ENCODE measurements at regions not wholly inside any gene's neighbourhood (a gene's known extent, or its start where the extent isn't known, plus 50 kb on each side); places are given as distances from the start of the nearest gene placed in this dataset.

- Mint-ChIP-seq H3K9me3 (no peaks in the 10 kb centered on the region), H3K36me3 (no peaks in the 10 kb centered on the region), H3K4me3 (no peak overlapping the region), H3K27me3 (peaks cover 0 to 3% of the 10 kb centered on the region in 2 donors), H3K4me1 (no peaks in the 10 kb centered on the region), H3K27ac (no peak overlapping the region)
- Histone ChIP-seq H3K27ac (ENCODE audit: low read length) (no peak overlapping the region), H3K4me3 (ENCODE audit: control insufficient read depth in 1 of 2, extremely low read depth in 1 of 2, low read length in 1 of 2) (no peak overlapping the region), H3K27me3 (replicated peaks in 1 of 2; ENCODE audit: control insufficient read depth in 2 of 2, extremely low read depth in 1 of 2, insufficient read depth in 2 of 2, low read length in 1 of 2) (no peaks in the 10 kb centered on the region), H3K36me3 (ENCODE audit: control insufficient read depth in 2 of 2, extremely low read depth in 1 of 2, insufficient read depth in 1 of 2, low read length in 1 of 2) (no peaks in the 10 kb centered on the region), H3K9me3 (no peaks in the 10 kb centered on the region), H3K4me1 (ENCODE audit: control insufficient read depth in 1 of 2, extremely low read depth in 1 of 2, insufficient read depth in 2 of 2, low read length in 2 of 2) (no peaks in the 10 kb centered on the region)
- no peak for ATAC-seq (replicated peaks in 1 of 4)
- ChIA-PET CTCF (interaction anchor here in 1 of 2 donors (0.6 kb wide), 1 partner anchor 259 kb away, joined by 3 read pairs; no protein-coding TSS in a partner anchor), POLR2A (no interaction called here)
- no CpG with 5 or more reads among the region's 3 CpGs for WGBS (ENCODE audit: insufficient coverage)
- no peak for DNase-seq
These were observed 379.9 kb upstream of the DMAC1 start for GRCh38 chr9:8179381-8180053.

GRCh38 chr9:8172000-8172399 is 372.4 kb upstream of the DMAC1 start:
- no peaks in the 10 kb centered on the region for H3K4me1 Mint-ChIP-seq
- no peak overlapping the region for H3K27ac Mint-ChIP-seq
- no peak for ATAC-seq (replicated peaks in 1 of 4)
- Histone ChIP-seq H3K27ac (ENCODE audit: low read length) (no peak overlapping the region), H3K36me3 (ENCODE audit: control insufficient read depth in 2 of 2, extremely low read depth in 1 of 2, insufficient read depth in 1 of 2, low read length in 1 of 2) (no peaks in the 10 kb centered on the region), H3K9me3 (no peaks in the 10 kb centered on the region), H3K27me3 (replicated peaks in 1 of 2; ENCODE audit: control insufficient read depth in 2 of 2, extremely low read depth in 1 of 2, insufficient read depth in 2 of 2, low read length in 1 of 2) (no peaks in the 10 kb centered on the region), H3K4me3 (ENCODE audit: control insufficient read depth in 1 of 2, extremely low read depth in 1 of 2, low read length in 1 of 2) (no peak overlapping the region), H3K4me1 (ENCODE audit: control insufficient read depth in 1 of 2, extremely low read depth in 1 of 2, insufficient read depth in 2 of 2, low read length in 2 of 2) (no peaks in the 10 kb centered on the region)
- no peaks in the 10 kb centered on the region for H3K9me3 Mint-ChIP-seq
- no CpG with 5 or more reads among the region's 2 CpGs for WGBS (ENCODE audit: insufficient coverage)
- no peak for DNase-seq
- H3K27me3 Mint-ChIP-seq = peaks cover 0 to 3% of the 10 kb centered on the region in 2 donors
- no peaks in the 10 kb centered on the region for H3K36me3 Mint-ChIP-seq
- ChIA-PET POLR2A (interaction anchor here in 1 of 2 donors (0.7 kb wide), 1 partner anchor 120 kb away, joined by 3 read pairs; no protein-coding TSS in a partner anchor), CTCF (interaction anchor here in 1 of 2 donors (0.6 kb wide), 1 partner anchor 90 kb away, joined by 3 read pairs; no protein-coding TSS in a partner anchor)
- no peak overlapping the region for H3K4me3 Mint-ChIP-seq

- ATAC-seq (replicated peaks in 1 of 4) (no peak), DNase-seq (no peak)
- Histone ChIP-seq H3K27me3 (replicated peaks in 1 of 2; ENCODE audit: control insufficient read depth in 2 of 2, extremely low read depth in 1 of 2, insufficient read depth in 2 of 2, low read length in 1 of 2) (no peaks in the 10 kb centered on the region), H3K4me1 (ENCODE audit: control insufficient read depth in 1 of 2, extremely low read depth in 1 of 2, insufficient read depth in 2 of 2, low read length in 2 of 2) (no peaks in the 10 kb centered on the region), H3K4me3 (ENCODE audit: control insufficient read depth in 1 of 2, extremely low read depth in 1 of 2, low read length in 1 of 2) (no peak overlapping the region), H3K27ac (ENCODE audit: low read length) (no peak overlapping the region), H3K36me3 (ENCODE audit: control insufficient read depth in 2 of 2, extremely low read depth in 1 of 2, insufficient read depth in 1 of 2, low read length in 1 of 2) (no peaks in the 10 kb centered on the region), H3K9me3 (no peaks in the 10 kb centered on the region)
- peaks cover 0 to 2% of the 10 kb centered on the region in 2 donors for H3K27me3 Mint-ChIP-seq
- H3K9me3 Mint-ChIP-seq = no peaks in the 10 kb centered on the region
- no CpG with 5 or more reads among the region's 2 CpGs for WGBS (ENCODE audit: insufficient coverage)
- H3K4me1 Mint-ChIP-seq = no peaks in the 10 kb centered on the region
- ChIA-PET CTCF (no interaction called here), POLR2A (no interaction called here)
- peak overlapping the region in 1 of 2 donors; percentile 51 for H3K27ac Mint-ChIP-seq
- H3K36me3 Mint-ChIP-seq = no peaks in the 10 kb centered on the region
- no peak overlapping the region for H3K4me3 Mint-ChIP-seq
These were observed 369.4 kb upstream of the DMAC1 start for GRCh38 chr9:8168916-8169438.

GRCh38 chr9:8160787-8161186 is 361.2 kb upstream of the DMAC1 start:
- Mint-ChIP-seq H3K9me3 (no peaks in the 10 kb centered on the region), H3K27me3 (no peaks in the 10 kb centered on the region), H3K4me1 (peaks cover 0 to 2% (median 0%) of the 10 kb centered on the region in 3 donors), H3K4me3 (no peak overlapping the region), H3K27ac (no peak overlapping the region), H3K36me3 (no peaks in the 10 kb centered on the region)
- Histone ChIP-seq H3K4me1 (ENCODE audit: control insufficient read depth in 1 of 2, extremely low read depth in 1 of 2, insufficient read depth in 2 of 2, low read length in 2 of 2) (no peaks in the 10 kb centered on the region), H3K4me3 (ENCODE audit: control insufficient read depth in 1 of 2, extremely low read depth in 1 of 2, low read length in 1 of 2) (no peak overlapping the region), H3K27me3 (replicated peaks in 1 of 2; ENCODE audit: control insufficient read depth in 2 of 2, extremely low read depth in 1 of 2, insufficient read depth in 2 of 2, low read length in 1 of 2) (no peaks in the 10 kb centered on the region), H3K36me3 (ENCODE audit: control insufficient read depth in 2 of 2, extremely low read depth in 1 of 2, insufficient read depth in 1 of 2, low read length in 1 of 2) (no peaks in the 10 kb centered on the region), H3K9me3 (no peaks in the 10 kb centered on the region), H3K27ac (ENCODE audit: low read length) (no peak overlapping the region)
- POLR2A ChIA-PET = no interaction called here
- ATAC-seq (replicated peaks in 1 of 4) (no peak), DNase-seq (no peak)
- CTCF ChIA-PET = no interaction called here
- 82% methylated on average over 1 of the region's 1 CpG for WGBS (ENCODE audit: insufficient coverage)

GRCh38 chr9:8158574-8158973 is 359.0 kb upstream of the DMAC1 start:
- Histone ChIP-seq H3K27me3 (replicated peaks in 1 of 2; ENCODE audit: control insufficient read depth in 2 of 2, extremely low read depth in 1 of 2, insufficient read depth in 2 of 2, low read length in 1 of 2) (no peaks in the 10 kb centered on the region), H3K27ac (ENCODE audit: low read length) (no peak overlapping the region), H3K36me3 (ENCODE audit: control insufficient read depth in 2 of 2, extremely low read depth in 1 of 2, insufficient read depth in 1 of 2, low read length in 1 of 2) (no peaks in the 10 kb centered on the region), H3K4me1 (ENCODE audit: control insufficient read depth in 1 of 2, extremely low read depth in 1 of 2, insufficient read depth in 2 of 2, low read length in 2 of 2) (no peaks in the 10 kb centered on the region), H3K4me3 (ENCODE audit: control insufficient read depth in 1 of 2, extremely low read depth in 1 of 2, low read length in 1 of 2) (no peak overlapping the region), H3K9me3 (no peaks in the 10 kb centered on the region)
- no peak for ATAC-seq (replicated peaks in 1 of 4)
- no peak overlapping the region for H3K4me3 Mint-ChIP-seq
- H3K27me3 Mint-ChIP-seq = no peaks in the 10 kb centered on the region
- H3K9me3 Mint-ChIP-seq = no peaks in the 10 kb centered on the region
- no peaks in the 10 kb centered on the region for H3K36me3 Mint-ChIP-seq
- no CpG with 5 or more reads among the region's 2 CpGs for WGBS (ENCODE audit: insufficient coverage)
- H3K4me1 Mint-ChIP-seq = peaks cover 0 to 2% (median 0%) of the 10 kb centered on the region in 3 donors
- DNase-seq = no peak
- POLR2A ChIA-PET = no interaction called here
- H3K27ac Mint-ChIP-seq = no peak overlapping the region
- CTCF ChIA-PET = no interaction called here

- WGBS (ENCODE audit: insufficient coverage) = 100% methylated on average over 2 of the region's 3 CpGs
- Histone ChIP-seq H3K36me3 (ENCODE audit: control insufficient read depth in 2 of 2, extremely low read depth in 1 of 2, insufficient read depth in 1 of 2, low read length in 1 of 2) (no peaks in the 10 kb centered on the region), H3K27me3 (replicated peaks in 1 of 2; ENCODE audit: control insufficient read depth in 2 of 2, extremely low read depth in 1 of 2, insufficient read depth in 2 of 2, low read length in 1 of 2) (no peaks in the 10 kb centered on the region), H3K4me3 (ENCODE audit: control insufficient read depth in 1 of 2, extremely low read depth in 1 of 2, low read length in 1 of 2) (no peak overlapping the region), H3K9me3 (no peaks in the 10 kb centered on the region), H3K27ac (ENCODE audit: low read length) (no peak overlapping the region), H3K4me1 (ENCODE audit: control insufficient read depth in 1 of 2, extremely low read depth in 1 of 2, insufficient read depth in 2 of 2, low read length in 2 of 2) (no peaks in the 10 kb centered on the region)
- ChIA-PET CTCF (no interaction called here), POLR2A (no interaction called here)
- peaks cover 0 to 2% (median 0%) of the 10 kb centered on the region in 3 donors for H3K4me1 Mint-ChIP-seq
- DNase-seq (no peak), ATAC-seq (replicated peaks in 1 of 4) (no peak)
- H3K27ac Mint-ChIP-seq = no peak overlapping the region
- no peak overlapping the region for H3K4me3 Mint-ChIP-seq
- H3K36me3 Mint-ChIP-seq = no peaks in the 10 kb centered on the region
- no peaks in the 10 kb centered on the region for H3K27me3 Mint-ChIP-seq
- no peaks in the 10 kb centered on the region for H3K9me3 Mint-ChIP-seq
These were observed 358.2 kb upstream of the DMAC1 start for GRCh38 chr9:8157683-8158324.
